Sigmoid colon (tissue), 6 donors: ENCODE measurements at regions not wholly inside any gene's neighbourhood (a gene's known extent, or its start where the extent isn't known, plus 50 kb on each side); places are given as distances from the start of the nearest gene placed in this dataset.

ENCODE experiments used
- DNase-seq: peaks from one replicate; pipeline ENCODE4 v3.0.0-alpha.2; 2019
- H3K27ac ChIP-seq, 4 donors: fragments of 200-600 bp; sonication (generic); one replicate each; pipeline ENCODE4 v1.5.1; 2016 to 2019; ENCODE audit warnings: mild to moderate bottlenecking in 1 of 4
- H3K27me3 ChIP-seq, 3 donors: fragments of 200-600 bp; sonication (generic); one replicate each; pipeline ENCODE4 v1.5.1; 2019; ENCODE audit warnings: mild to moderate bottlenecking in 1 of 3
- H3K36me3 ChIP-seq, 4 donors: fragments of 200-600 bp; sonication (generic); one replicate each; pipeline ENCODE4 v1.5.1; 2016 to 2019
- H3K4me1 ChIP-seq, 4 donors: fragments of 200-600 bp; sonication (generic); one replicate each; pipeline ENCODE4 v1.5.1; 2017 to 2019
- H3K4me3 ChIP-seq, 4 donors: fragments of 200-600 bp; sonication (generic); one replicate each; pipeline ENCODE4 v1.5.1; 2017 to 2019; ENCODE audit warnings: mild to moderate bottlenecking in 2 of 4, moderate library complexity in 1 of 4
- H3K9me3 ChIP-seq, 4 donors: fragments of 200-600 bp in 3 of 4; sonication (generic) in 3 of 4; one replicate each; pipeline versions ENCODE4 v1.5.1 to v1.6.1; 2013 to 2019
- EP300 ChIP-seq, 4 donors: sonication (generic); formaldehyde crosslinking; IDR thresholded peaks; one replicate each; pipeline ENCODE4 v1.6.1; 2017; ENCODE audit warnings: antibody characterized with exemption in 4 of 4
- POLR2A ChIP-seq, 2 donors: fragments of 450-650 bp; IDR thresholded peaks; one replicate each; pipeline ENCODE4 v1.6.1; 2016; ENCODE audit warnings: antibody characterized with exemption in 2 of 2, mild to moderate bottlenecking in 2 of 2, moderate library complexity in 2 of 2
- POLR2AphosphoS5 ChIP-seq, 4 donors: sonication (generic); formaldehyde crosslinking; IDR thresholded peaks; one replicate each; pipeline ENCODE4 v1.6.1; 2017; ENCODE audit warnings: antibody characterized with exemption in 4 of 4
- WGBS, 2 donors: extraction: QIAGEN DNeasy Blood & Tissue Kit; methylation state at CpG; one replicate each; pipeline ENCODE4 v1.1.7; 2013; 5-methylcytosine and 5-hydroxymethylcytosine counted together
- intact Hi-C: fragments of 100-400 bp; cut with DNase I; formaldehyde crosslinking; loops from one replicate; pipeline ENCODE4 v1.15.1; 2023
- TF ChIP-seq, protein P1 (sequence below), 4 experiments: fragments of 450-650 bp in 3 of 4; fragments of 200-600 bp in 1 of 4; IDR thresholded peaks; one replicate each; pipeline ENCODE4 v1.5.1; 2016 to 2019; ENCODE audit warnings: antibody characterized with exemption in 4 of 4, mild to moderate bottlenecking in 3 of 4, moderate library complexity in 2 of 4
- donor health status: healthy with polysubstance abuse.
- donor health status: healthy.

DNA sequence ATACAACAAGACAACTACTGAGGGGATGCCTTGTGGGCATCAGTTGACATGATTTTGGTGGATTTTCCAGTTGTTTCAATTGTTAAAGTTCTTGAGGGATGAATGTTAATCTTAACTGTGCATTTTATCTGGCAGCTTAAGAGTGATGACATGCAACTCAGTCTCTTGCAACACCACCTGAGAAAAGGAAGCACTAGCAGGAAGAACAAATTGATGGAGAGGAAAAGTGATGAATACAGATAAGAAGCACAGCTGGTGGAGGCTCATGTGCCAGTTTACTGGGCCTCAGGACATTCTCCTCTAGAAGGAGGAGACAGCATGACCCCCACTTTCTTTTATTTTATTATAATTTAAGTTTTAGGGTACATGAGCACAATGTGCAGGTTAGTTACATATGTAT lies 341.3 kb upstream of the RBMY1B start:
- Histone ChIP-seq H3K27ac (no peak overlapping the region), H3K4me1 (no peaks in the 10 kb centered on the region), H3K4me3 (no peak overlapping the region), H3K36me3 (no peaks in the 10 kb centered on the region), H3K27me3 (no peaks in the 10 kb centered on the region), H3K9me3 (no peaks in the 10 kb centered on the region)
- TF ChIP-seq POLR2A (IDR thresholded peaks at IDR 0.05) (no peak), EP300 (IDR thresholded peaks at IDR 0.05) (no peak), POLR2AphosphoS5 (IDR thresholded peaks at IDR 0.05) (no peak)
- TF ChIP-seq, protein P1, sequence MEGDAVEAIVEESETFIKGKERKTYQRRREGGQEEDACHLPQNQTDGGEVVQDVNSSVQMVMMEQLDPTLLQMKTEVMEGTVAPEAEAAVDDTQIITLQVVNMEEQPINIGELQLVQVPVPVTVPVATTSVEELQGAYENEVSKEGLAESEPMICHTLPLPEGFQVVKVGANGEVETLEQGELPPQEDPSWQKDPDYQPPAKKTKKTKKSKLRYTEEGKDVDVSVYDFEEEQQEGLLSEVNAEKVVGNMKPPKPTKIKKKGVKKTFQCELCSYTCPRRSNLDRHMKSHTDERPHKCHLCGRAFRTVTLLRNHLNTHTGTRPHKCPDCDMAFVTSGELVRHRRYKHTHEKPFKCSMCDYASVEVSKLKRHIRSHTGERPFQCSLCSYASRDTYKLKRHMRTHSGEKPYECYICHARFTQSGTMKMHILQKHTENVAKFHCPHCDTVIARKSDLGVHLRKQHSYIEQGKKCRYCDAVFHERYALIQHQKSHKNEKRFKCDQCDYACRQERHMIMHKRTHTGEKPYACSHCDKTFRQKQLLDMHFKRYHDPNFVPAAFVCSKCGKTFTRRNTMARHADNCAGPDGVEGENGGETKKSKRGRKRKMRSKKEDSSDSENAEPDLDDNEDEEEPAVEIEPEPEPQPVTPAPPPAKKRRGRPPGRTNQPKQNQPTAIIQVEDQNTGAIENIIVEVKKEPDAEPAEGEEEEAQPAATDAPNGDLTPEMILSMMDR (IDR thresholded peaks at IDR 0.05): no peak
- DNase-seq: no peak
- intact Hi-C loops: no loop called here

DNA sequence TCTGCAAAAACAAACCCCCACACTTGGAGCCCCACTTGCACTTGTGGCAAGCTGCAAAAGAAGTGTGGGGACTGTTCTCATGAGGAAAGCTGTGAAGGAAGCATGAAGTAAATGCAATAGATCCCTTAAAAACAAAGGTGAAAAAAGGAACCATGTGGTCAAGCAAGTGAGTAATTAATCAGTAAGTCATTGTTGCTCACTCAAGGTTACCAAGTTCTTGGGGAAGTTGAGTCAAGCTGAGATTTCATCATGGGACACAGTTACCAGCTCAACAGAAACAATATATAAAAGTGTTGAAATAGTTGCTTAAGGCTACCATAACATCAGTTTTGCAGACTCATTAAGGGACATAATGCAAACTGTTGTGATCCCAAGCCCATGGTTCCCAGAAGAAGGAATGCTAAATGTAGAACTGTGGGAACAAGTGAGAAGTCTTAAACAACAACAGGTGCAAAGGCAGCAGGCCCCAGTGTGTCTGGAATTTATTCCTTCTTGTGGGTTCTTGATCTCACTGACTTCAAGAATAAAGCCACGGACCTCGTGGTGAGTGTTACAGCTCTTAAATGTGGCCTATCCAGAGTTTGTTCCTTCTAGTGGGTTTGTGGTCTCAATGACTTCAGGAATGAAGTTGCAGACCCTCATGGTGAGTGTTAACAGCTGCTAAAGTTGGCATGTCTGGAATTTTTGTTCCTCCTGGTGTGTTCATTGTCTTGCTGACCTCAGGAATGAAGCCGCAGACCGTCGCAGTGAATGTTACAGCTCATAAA lies 336.3 kb upstream of the RBMY1B start:
- H3K4me1 ChIP-seq: no peaks in the 10 kb centered on the region
- no peak overlapping the region for H3K27ac ChIP-seq
- DNase-seq: no peak
- intact Hi-C loops: no loop called here
- no peak overlapping the region for H3K4me3 ChIP-seq
- 61 to 76% methylated on average over 5 of the region's 5 CpGs for WGBS, 2 donors
- no peaks in the 10 kb centered on the region for H3K36me3 ChIP-seq
- no peaks in the 10 kb centered on the region for H3K27me3 ChIP-seq
- no peaks in the 10 kb centered on the region for H3K9me3 ChIP-seq
- TF ChIP-seq, protein P1 (IDR thresholded peaks at IDR 0.05): no peak
- TF ChIP-seq POLR2AphosphoS5 (IDR thresholded peaks at IDR 0.05): no peak
- TF ChIP-seq EP300 (IDR thresholded peaks at IDR 0.05): no peak
- TF ChIP-seq POLR2A (IDR thresholded peaks at IDR 0.05): no peak

DNA sequence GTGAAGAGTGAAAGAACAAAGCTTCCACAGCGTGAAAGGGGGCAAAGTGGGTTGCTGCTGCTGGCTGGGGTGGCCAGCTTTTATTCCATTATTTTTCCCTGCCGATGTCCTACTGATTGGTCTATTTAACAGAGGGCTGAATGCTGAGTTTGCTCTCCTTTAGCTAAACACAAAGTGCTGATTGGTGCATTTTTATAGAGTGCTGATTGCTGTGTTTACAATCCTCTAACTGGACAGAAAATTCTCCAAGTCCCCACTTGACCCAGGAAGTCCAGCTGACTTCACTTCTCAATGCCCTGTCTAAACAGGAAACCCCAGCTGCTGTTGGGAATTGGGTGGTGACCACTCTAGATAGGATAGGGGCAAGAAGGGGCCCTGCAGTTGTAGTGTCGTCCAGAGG lies 335.6 kb upstream of the RBMY1B start:
- 34 to 51% methylated on average over 3 of the region's 3 CpGs for WGBS, 2 donors
- intact Hi-C loops: no loop called here

DNA sequence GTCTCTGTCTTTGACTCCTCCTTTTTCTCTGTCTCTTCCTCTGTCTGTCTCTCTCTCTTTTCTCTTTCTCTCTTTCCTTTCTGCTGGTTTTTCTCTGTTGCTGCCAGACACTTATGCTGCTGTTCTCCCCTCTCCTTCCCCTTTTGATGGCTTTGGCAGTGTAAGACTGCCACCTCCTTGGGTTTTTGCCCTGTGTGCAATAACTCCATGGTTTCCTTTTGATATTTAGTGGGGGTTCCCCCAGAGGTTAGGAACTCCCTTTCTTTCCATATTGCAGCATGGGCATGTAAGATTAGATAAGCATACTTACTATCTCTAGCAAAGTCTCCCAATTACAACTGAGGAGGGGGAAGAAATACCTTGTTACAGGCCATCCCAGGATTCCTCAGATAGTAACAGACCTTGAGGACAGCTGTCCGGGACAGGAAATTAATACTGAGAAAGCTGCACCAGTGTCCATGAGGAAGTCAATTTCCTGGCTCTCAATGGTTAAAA lies 333.8 kb upstream of the RBMY1B start:
- WGBS, 2 donors: 89 to 91% methylated on average over 1 of the region's 1 CpG
- intact Hi-C loops: no loop called here
- TF ChIP-seq POLR2AphosphoS5 (IDR thresholded peaks at IDR 0.05) (no peak), EP300 (IDR thresholded peaks at IDR 0.05) (no peak), POLR2A (IDR thresholded peaks at IDR 0.05) (no peak)
- TF ChIP-seq, protein P1 (IDR thresholded peaks at IDR 0.05): no peak
- no peaks in the 10 kb centered on the region for H3K36me3 ChIP-seq
- DNase-seq: no peak
- H3K27me3 ChIP-seq: no peaks in the 10 kb centered on the region
- H3K9me3 ChIP-seq: no peaks in the 10 kb centered on the region
- no peaks in the 10 kb centered on the region for H3K4me1 ChIP-seq
- no peak overlapping the region for H3K27ac ChIP-seq
- no peak overlapping the region for H3K4me3 ChIP-seq

More for the DNA sequence above, 335.6 kb upstream of the RBMY1B start:
- TF ChIP-seq POLR2AphosphoS5 (IDR thresholded peaks at IDR 0.05) (no peak), POLR2A (IDR thresholded peaks at IDR 0.05) (no peak), EP300 (IDR thresholded peaks at IDR 0.05) (no peak)
- TF ChIP-seq, protein P1 (IDR thresholded peaks at IDR 0.05): no peak
- Histone ChIP-seq H3K9me3 (no peaks in the 10 kb centered on the region), H3K36me3 (no peaks in the 10 kb centered on the region), H3K27me3 (no peaks in the 10 kb centered on the region), H3K27ac (no peak overlapping the region), H3K4me3 (no peak overlapping the region), H3K4me1 (no peaks in the 10 kb centered on the region)
- DNase-seq: no peak

DNA sequence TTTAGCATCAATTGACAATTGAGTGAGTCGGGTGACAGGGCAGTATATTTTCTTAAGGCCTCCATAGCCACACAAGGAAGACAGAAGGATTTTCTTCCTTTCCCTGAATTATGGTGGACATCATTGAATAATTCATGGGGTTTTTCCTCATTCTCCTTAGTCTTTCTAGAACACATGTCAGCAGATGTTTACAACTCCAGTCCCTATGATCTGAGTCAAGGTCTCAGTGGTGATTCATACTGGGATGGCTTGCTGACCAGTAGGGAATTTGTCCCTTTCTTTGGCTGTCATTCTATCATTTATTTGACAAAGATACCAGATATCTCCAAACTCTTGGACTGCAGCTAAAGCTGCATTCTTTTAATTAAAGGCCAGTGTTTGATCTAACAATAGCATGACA lies 332.9 kb upstream of the RBMY1B start:
- Histone ChIP-seq H3K36me3 (no peaks in the 10 kb centered on the region), H3K9me3 (no peaks in the 10 kb centered on the region), H3K4me3 (no peak overlapping the region), H3K27ac (no peak overlapping the region), H3K27me3 (no peaks in the 10 kb centered on the region), H3K4me1 (no peaks in the 10 kb centered on the region)
- intact Hi-C loops: no loop called here
- no peak for DNase-seq
- WGBS, 2 donors: 79 to 84% methylated on average over 1 of the region's 1 CpG
- TF ChIP-seq POLR2A (IDR thresholded peaks at IDR 0.05) (no peak), POLR2AphosphoS5 (IDR thresholded peaks at IDR 0.05) (no peak), EP300 (IDR thresholded peaks at IDR 0.05) (no peak)
- TF ChIP-seq, protein P1 (IDR thresholded peaks at IDR 0.05): no peak
